ENCODE measurements at regions not wholly inside any gene's neighbourhood (a gene's known extent, or its start where the extent isn't known, plus 50 kb on each side); places are given as distances from the start of the nearest gene placed in this dataset.

GRCh38 chr10:4569151-4569550 is 256.9 kb upstream of the AKR1E2 start:
- no peak for TF ChIP-seq CTCF (IDR thresholded peaks at IDR 0.05; ENCODE audit: low read depth, low read length)

GRCh38 chr10:4568731-4569130 is 257.3 kb upstream of the AKR1E2 start:
- DNase-seq (ENCODE audit: extremely low read depth, low read depth), result no peak
- TF ChIP-seq CTCF (IDR thresholded peaks at IDR 0.05; ENCODE audit: low read depth, low read length), result no peak

More at GRCh38 chr10:4569151-4569550, 256.9 kb upstream of the AKR1E2 start:
- DNase-seq (ENCODE audit: extremely low read depth, low read depth), result no peak

- DNase-seq (ENCODE audit: extremely low read depth, low read depth), result no peak
- no peak for TF ChIP-seq CTCF (IDR thresholded peaks at IDR 0.05; ENCODE audit: low read depth, low read length)
These were observed 257.9 kb upstream of the AKR1E2 start for GRCh38 chr10:4568086-4568485.

GRCh38 chr10:4567637-4568036 is 258.4 kb upstream of the AKR1E2 start:
- DNase-seq (ENCODE audit: extremely low read depth, low read depth), result no peak
- no peak for TF ChIP-seq CTCF (IDR thresholded peaks at IDR 0.05; ENCODE audit: low read depth, low read length)

GRCh38 chr10:4566011-4566410 is 260.0 kb upstream of the AKR1E2 start:
- TF ChIP-seq CTCF (IDR thresholded peaks at IDR 0.05; ENCODE audit: low read depth, low read length), result no peak
- no peak for DNase-seq (ENCODE audit: extremely low read depth, low read depth)

GRCh38 chr10:4561296-4561695 is 264.7 kb upstream of the AKR1E2 start:
- TF ChIP-seq CTCF (IDR thresholded peaks at IDR 0.05; ENCODE audit: low read depth, low read length), result no peak
- DNase-seq (ENCODE audit: extremely low read depth, low read depth), result no peak

- DNase-seq (ENCODE audit: extremely low read depth, low read depth), result no peak
- TF ChIP-seq CTCF (IDR thresholded peaks at IDR 0.05; ENCODE audit: low read depth, low read length), result no peak
These were observed 268.5 kb upstream of the AKR1E2 start for GRCh38 chr10:4557469-4557868.

Data from AG09319 (cell line).